HepG2 (cell line): ENCODE measurements at regions not wholly inside any gene's neighbourhood (a gene's known extent, or its start where the extent isn't known, plus 50 kb on each side); places are given as distances from the start of the nearest gene placed in this dataset.

Experiments
- ATAC-seq: fragments of 200-7000 bp; cut with Tn5 transposase; 3 replicates; pipeline ENCODE4 v1.9.1; 2020; ENCODE audit warnings: mild to moderate bottlenecking, moderate library complexity
- BruUV-seq: library from RNA; stranded (reverse); fragments of 400-500 nt; replicated peaks from 2 replicates; lab custom pipeline; 2021; lab: Mats Ljungman, UMichigan
- CTCF ChIA-PET: fragments of 300-600 bp; formaldehyde crosslinking; extraction: SDS; loops from one replicate; lab custom pipeline; 2021; ENCODE audit warnings: low total read pairs, inconsistent platforms, low intra/inter-chr PET ratio; lab: Yijun Ruan, JAX
- POLR2A ChIA-PET: fragments of 350-600 bp; sonication (Branson Sonifier 250); formaldehyde crosslinking; loops from one replicate; lab custom pipeline; 2020; ENCODE audit warnings: antibody characterized with exemption, inconsistent platforms; lab: Yijun Ruan, JAX
- DNase-seq: peaks from one replicate; pipeline ENCODE4 v3.0.0-alpha.2; 2015; ENCODE audit warnings: low spot score
- FAIRE-seq: peaks from 3 replicates; lab custom pipeline; 2011; peaks lifted over from hg19 to GRCh38; lab: Jason Lieb, UNC
- H2AFZ ChIP-seq: one replicate; pipeline ENCODE4 v1.6.1; 2011; ENCODE audit warnings: low read length, inconsistent platforms
- H3K27ac ChIP-seq: fragments of 300-600 bp; 3 replicates; pipeline ENCODE4 v1.8.0; 2011; ENCODE audit warnings: mixed run types, mild to moderate bottlenecking, mixed read lengths, low read length, inconsistent platforms; ENCODE audit not compliant: insufficient read depth; ENCODE audit errors: extremely low read length
- H3K27me3 ChIP-seq, 2 experiments: fragments of 200-600 bp in 1 of 2; 2 replicates in 1 of 2; 3 replicates in 1 of 2; pipeline versions ENCODE4 v1.6.0 to v1.8.0; 2011; ENCODE audit warnings: low read length in 2 of 2, mild to moderate bottlenecking in 2 of 2, moderate library complexity in 2 of 2, inconsistent platforms in 1 of 2; ENCODE audit not compliant: insufficient read depth in 2 of 2, control insufficient read depth in 1 of 2
- H3K36me3 ChIP-seq, 2 experiments: fragments of 200-600 bp in 1 of 2; replicated peaks in 1 of 2; 2 replicates in 1 of 2; 3 replicates in 1 of 2; pipeline versions ENCODE4 v1.5.1 to v1.8.0; 2011; ENCODE audit warnings: low read length in 2 of 2, inconsistent platforms in 1 of 2; ENCODE audit not compliant: insufficient read depth in 2 of 2, control insufficient read depth in 1 of 2
- H3K4me1 ChIP-seq: 2 replicates; pipeline ENCODE4 v1.5.1; 2012; ENCODE audit warnings: low read length, inconsistent platforms; ENCODE audit not compliant: insufficient read depth
- H3K4me2 ChIP-seq: 2 replicates; pipeline ENCODE4 v1.6.0; 2011; ENCODE audit warnings: low read depth, low read length, inconsistent platforms
- H3K4me3 ChIP-seq, 3 experiments: fragments of 200-600 bp in 1 of 3; sonication (generic), shearing (Covaris generic) in 1 of 3; replicated peaks in 1 of 3; 2 replicates each; pipeline ENCODE4 v1.5.1; 2011 to 2016; ENCODE audit warnings: low read length in 3 of 3, inconsistent platforms in 2 of 3, low read depth in 2 of 3, mild to moderate bottlenecking in 2 of 3, control low read depth in 1 of 3, mixed read lengths in 1 of 3; ENCODE audit not compliant: insufficient read depth in 1 of 3
- H3K79me2 ChIP-seq: one replicate; pipeline ENCODE4 v1.6.1; 2011; ENCODE audit warnings: low read length, inconsistent platforms; ENCODE audit not compliant: insufficient read depth
- H3K9ac ChIP-seq: 2 replicates; pipeline ENCODE4 v1.6.0; 2011; ENCODE audit warnings: mild to moderate bottlenecking, low read depth, low read length, inconsistent platforms; ENCODE audit not compliant: insufficient read depth
- H3K9me3 ChIP-seq: 2 replicates; pipeline ENCODE4 v1.5.1; 2012; ENCODE audit warnings: mild to moderate bottlenecking, low read length
- H4K20me1 ChIP-seq: 2 replicates; pipeline ENCODE4 v1.6.0; 2011; ENCODE audit warnings: inconsistent platforms, mild to moderate bottlenecking, low read length, moderate library complexity; ENCODE audit not compliant: insufficient read depth
- HNRNPK ChIP-seq: fragments of 200-400 bp; formaldehyde crosslinking; IDR thresholded peaks from 2 replicates; pipeline ENCODE4 v1.6.1; 2018; ENCODE audit warnings: low read length, low read depth, moderate library complexity, mild to moderate bottlenecking; ENCODE audit not compliant: poor library complexity, severe bottlenecking
- KLF11 ChIP-seq: IDR thresholded peaks from 2 replicates; pipeline ENCODE4 v1.6.1; 2016; ENCODE audit warnings: missing compliant biosample characterization
- PHF8 ChIP-seq: sonication (generic); formaldehyde crosslinking; IDR thresholded peaks from 2 replicates; pipeline ENCODE4 v1.5.0; 2020; ENCODE audit warnings: missing genetic modification reagents
- POGZ ChIP-seq: sonication (generic); formaldehyde crosslinking; IDR thresholded peaks from 2 replicates; pipeline ENCODE4 v1.4.0; 2020; ENCODE audit warnings: mild to moderate bottlenecking, missing genetic modification reagents
- TOPORS ChIP-seq: sonication (generic); formaldehyde crosslinking; IDR thresholded peaks from 2 replicates; pipeline ENCODE4 v1.8.0; 2023; ENCODE audit warnings: mild to moderate bottlenecking, missing genetic modification reagents
- ZBTB8A ChIP-seq: sonication (generic); formaldehyde crosslinking; IDR thresholded peaks from 2 replicates; pipeline ENCODE4 v1.4.0; 2020; ENCODE audit warnings: mild to moderate bottlenecking, low read depth, missing genetic modification reagents, borderline replicate concordance
- ZSCAN20 ChIP-seq: sonication (generic); formaldehyde crosslinking; IDR thresholded peaks from 2 replicates; pipeline ENCODE4 v1.4.0; 2020; ENCODE audit warnings: missing genetic modification reagents, mild to moderate bottlenecking, borderline replicate concordance
- WGBS: methylation state at CpG from one replicate; pipeline ENCODE4 v1.1.6; 2017; ENCODE audit warnings: low lambda C conversion rate; 5-methylcytosine and 5-hydroxymethylcytosine counted together
- in situ Hi-C: cut with HindIII; loops from 2 replicates; pipeline ENCODE4 v1.10.0; 2017; ENCODE audit warnings: low pct_unique_long_range_greater_than_20kb; ENCODE audit not compliant: extremely low pct_ligation_motif_present
- intact Hi-C: fragments of 100-400 bp; cut with micrococcal nuclease; formaldehyde crosslinking; loops from one replicate; pipeline ENCODE4 v1.10.0; 2022; ENCODE audit not compliant: unreplicated experiment
- TF ChIP-seq, protein P1 (sequence below): sonication (generic); formaldehyde crosslinking; IDR thresholded peaks from 2 replicates; pipeline ENCODE4 v1.5.1; 2020; ENCODE audit warnings: missing genetic modification reagents, mild to moderate bottlenecking, borderline replicate concordance
- TF ChIP-seq, protein P2 (sequence below): sonication (generic); formaldehyde crosslinking; IDR thresholded peaks from 2 replicates; pipeline ENCODE4 v1.5.1; 2020; ENCODE audit warnings: mild to moderate bottlenecking, missing genetic modification reagents, moderate library complexity

DNA sequence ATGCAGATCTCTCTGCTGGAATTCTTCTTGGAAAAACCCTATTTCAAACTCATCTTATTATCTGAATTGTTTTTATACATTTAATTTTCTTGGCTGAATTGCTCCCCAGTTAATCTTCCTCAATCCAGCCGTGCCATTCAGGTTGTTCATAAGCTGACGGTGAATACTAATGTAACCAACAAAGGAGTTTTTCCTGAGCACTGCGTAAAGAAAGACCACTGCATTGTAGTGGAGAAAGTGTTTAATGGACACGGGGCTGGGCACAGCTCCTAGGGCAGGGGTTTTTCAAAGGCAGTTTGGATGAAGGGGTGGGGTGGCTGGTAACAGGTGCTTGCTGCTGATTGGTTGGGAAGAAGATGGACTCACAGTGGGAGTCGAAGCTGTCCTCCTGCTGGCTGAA is 820.3 kb downstream of the ADGRL2 start:
- Histone ChIP-seq H4K20me1 (no peaks in the 10 kb centered on the region), H3K27me3 (no peaks in the 10 kb centered on the region), H3K9me3 (peaks cover 78% of the 10 kb centered on the region), H3K36me3 (no peaks in the 10 kb centered on the region), H3K4me3 (no peak overlapping the region), H3K4me2 (no peak overlapping the region), H3K9ac (no peak overlapping the region), H3K4me1 (no peaks in the 10 kb centered on the region), H3K79me2 (no peaks in the 10 kb centered on the region), H2AFZ (no peak overlapping the region), H3K27ac (no peak overlapping the region)
- FAIRE-seq = no peak
- no peak for ATAC-seq
- TF ChIP-seq POGZ (CRISPR knock-in tag) (no peak), KLF11 (CRISPR knock-in tag) (no peak), PHF8 (CRISPR knock-in tag) (no peak), ZBTB8A (CRISPR knock-in tag) (no peak), ZSCAN20 (CRISPR knock-in tag) (no peak), TOPORS (CRISPR knock-in tag) (no peak), HNRNPK (no peak)
- TF ChIP-seq, protein P1, sequence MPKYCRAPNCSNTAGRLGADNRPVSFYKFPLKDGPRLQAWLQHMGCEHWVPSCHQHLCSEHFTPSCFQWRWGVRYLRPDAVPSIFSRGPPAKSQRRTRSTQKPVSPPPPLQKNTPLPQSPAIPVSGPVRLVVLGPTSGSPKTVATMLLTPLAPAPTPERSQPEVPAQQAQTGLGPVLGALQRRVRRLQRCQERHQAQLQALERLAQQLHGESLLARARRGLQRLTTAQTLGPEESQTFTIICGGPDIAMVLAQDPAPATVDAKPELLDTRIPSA = no peak
- TF ChIP-seq, protein P2, sequence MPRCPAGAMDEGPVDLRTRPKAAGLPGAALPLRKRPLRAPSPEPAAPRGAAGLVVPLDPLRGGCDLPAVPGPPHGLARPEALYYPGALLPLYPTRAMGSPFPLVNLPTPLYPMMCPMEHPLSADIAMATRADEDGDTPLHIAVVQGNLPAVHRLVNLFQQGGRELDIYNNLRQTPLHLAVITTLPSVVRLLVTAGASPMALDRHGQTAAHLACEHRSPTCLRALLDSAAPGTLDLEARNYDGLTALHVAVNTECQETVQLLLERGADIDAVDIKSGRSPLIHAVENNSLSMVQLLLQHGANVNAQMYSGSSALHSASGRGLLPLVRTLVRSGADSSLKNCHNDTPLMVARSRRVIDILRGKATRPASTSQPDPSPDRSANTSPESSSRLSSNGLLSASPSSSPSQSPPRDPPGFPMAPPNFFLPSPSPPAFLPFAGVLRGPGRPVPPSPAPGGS = no peak
- ChIA-PET POLR2A (no interaction called here), CTCF (no interaction called here)
- WGBS = 25% methylated on average over 5 of the region's 5 CpGs
- no TSS peak for BruUV-seq
- in situ Hi-C loops (no loop called here), intact Hi-C loops (no loop called here)
- DNase-seq = no peak
